GM21619 (cell line): ENCODE measurements at regions not wholly inside any gene's neighbourhood (a gene's known extent, or its start where the extent isn't known, plus 50 kb on each side); places are given as distances from the start of the nearest gene placed in this dataset.

Experiments used
- ATAC-seq: cut with Tn5 transposase; IDR thresholded peaks from one replicate; pipeline ENCODE4 v1.9.1; 2021; ENCODE audit not compliant: unreplicated experiment

DNA sequence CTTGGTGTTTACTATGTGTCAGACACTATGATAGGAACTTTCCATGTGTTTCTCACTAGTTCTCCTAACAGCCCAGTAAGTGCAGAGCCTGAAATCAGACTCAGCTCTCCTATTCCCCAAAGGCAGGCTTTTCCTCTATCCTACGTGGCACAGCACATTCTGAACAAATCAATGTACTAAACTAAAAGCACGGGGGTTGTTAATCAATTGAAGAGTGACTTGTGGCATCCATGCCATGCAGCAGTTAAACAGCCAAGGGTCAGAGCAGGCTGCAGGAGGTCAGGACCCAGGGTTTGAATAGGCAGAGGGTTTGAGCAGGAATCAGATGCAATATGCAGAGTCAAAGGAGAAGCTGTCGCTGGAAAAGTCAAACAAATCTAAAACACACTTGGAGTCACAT lies 289.7 kb upstream of the LDB2 start:
- ATAC-seq, result no peak

DNA sequence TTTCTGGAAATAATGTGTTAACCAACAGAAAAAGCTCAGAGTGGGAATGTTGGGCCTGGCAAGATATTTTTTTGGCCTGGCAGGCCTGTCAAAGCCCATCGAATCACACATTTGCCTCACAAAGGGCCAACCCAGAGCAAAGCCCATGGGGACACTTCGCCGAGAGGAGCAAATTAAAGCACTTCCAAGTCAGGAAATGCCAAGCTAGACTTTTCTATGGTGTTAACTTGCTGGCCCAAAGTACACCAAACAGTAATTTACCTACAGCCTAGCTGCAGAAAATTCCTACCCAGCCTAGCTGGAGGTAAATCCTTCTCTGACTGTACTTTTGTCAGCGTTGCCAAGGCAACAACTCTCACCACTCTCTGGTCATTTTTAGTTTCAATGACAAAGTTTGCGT lies 288.6 kb upstream of the LDB2 start:
- ATAC-seq, result no peak

DNA sequence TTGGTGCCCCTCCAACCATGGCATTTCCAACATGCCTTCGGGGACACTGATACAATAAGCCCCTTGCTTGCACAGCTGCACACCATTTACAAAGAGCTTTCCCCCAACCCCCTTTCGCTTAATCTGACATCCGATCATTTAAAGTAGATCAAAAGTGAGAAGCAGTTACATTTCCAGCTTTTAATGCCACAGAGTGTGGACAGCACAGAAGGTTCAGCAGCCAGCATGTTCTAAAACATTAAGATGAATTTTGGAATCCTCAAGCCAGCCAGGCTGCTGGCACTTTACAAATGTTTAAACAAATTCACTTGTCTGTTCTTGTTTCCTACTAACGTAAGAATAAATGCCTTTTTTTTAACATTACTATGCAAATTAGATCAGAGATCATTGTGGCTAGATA lies 284.4 kb upstream of the LDB2 start:
- no peak for ATAC-seq

- no peak for ATAC-seq
Measured at GRCh38 chr4:17174751-17175150, 276.3 kb upstream of the LDB2 start.

DNA sequence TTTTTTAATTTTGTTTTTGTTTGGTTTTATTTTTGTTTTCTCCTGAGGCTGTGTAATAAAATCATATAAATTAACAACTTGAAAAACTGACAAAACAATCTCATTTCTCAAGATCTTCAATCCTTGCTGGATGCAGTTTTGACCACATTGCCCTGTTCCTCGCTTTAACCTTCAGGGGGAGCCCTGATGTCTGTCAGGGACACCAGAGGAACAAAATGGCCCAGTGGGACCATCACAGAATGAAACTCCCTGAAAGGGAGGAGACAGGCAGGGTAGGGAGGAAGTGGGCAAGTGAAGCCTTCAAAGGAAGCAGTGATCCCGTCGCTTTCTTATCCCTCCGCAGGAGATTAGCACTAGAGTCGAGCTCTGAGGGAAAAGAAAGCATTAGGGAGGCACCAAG lies 274.9 kb upstream of the LDB2 start:
- ATAC-seq, result no peak

- no peak for ATAC-seq
Measured at GRCh38 chr4:17170131-17170530, 271.7 kb upstream of the LDB2 start.

DNA sequence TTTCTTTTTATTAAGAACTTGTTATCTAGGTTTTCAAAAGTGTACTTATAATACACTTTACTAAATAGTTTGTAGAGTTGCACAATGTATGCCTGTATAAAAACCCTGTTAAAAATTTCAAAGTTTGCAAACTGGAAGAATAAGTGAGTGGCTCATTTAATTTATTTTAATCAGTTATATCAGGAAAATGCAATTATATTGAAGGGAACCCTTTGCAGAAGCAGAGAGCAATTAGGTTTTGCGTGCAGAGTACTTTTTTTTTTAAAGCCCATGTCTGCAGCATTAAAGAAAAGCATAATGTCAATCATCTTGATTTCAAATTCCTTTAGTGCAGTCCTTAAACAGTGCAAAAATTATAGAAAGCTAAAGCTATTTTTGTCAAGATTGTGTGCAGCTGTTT lies 271.3 kb upstream of the LDB2 start:
- ATAC-seq, result no peak

DNA sequence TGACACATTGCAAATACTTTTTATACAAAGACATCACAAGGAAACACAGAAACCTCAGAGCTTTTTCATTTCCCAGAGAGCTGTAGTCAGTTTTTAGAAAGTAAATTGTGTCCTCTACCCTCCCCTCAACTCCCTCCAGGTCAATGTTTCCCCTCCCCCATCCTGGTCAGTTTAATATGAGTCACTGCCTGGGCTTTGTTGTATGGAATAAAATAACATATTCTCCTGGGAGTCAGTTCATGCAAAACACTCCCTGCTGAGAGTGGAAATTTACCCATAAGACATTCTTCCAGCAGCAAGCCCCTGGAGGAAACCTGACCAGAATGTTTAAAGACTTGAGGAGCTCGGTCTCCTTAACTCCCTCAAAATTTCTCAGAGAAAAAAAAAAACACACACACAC lies 270.1 kb upstream of the LDB2 start:
- ATAC-seq, result no peak

DNA sequence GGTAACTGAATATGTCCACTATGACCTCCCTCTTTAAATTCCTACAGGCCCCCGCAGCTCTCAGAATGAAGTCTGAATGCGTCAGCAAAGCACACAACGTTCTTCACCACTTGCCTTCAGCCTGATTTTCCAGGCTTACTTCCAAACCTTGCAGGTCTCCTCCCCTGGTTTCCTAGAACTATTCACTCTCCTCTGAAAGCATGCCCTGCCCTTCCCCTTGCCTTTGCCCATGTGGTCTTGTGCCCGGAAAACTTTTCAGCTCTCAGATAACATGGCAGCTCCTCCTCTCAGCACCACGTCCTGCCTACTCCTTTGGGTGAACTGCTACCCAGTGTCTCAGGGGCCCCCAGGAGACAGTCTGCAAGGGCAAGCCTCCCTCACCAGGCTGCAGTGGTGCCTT lies 268.5 kb upstream of the LDB2 start:
- no peak for ATAC-seq

- ATAC-seq, result no peak
Measured at GRCh38 chr4:17165286-17165685, 266.8 kb upstream of the LDB2 start.

- no peak for ATAC-seq
Measured at GRCh38 chr4:17164666-17165065, 266.2 kb upstream of the LDB2 start.

DNA sequence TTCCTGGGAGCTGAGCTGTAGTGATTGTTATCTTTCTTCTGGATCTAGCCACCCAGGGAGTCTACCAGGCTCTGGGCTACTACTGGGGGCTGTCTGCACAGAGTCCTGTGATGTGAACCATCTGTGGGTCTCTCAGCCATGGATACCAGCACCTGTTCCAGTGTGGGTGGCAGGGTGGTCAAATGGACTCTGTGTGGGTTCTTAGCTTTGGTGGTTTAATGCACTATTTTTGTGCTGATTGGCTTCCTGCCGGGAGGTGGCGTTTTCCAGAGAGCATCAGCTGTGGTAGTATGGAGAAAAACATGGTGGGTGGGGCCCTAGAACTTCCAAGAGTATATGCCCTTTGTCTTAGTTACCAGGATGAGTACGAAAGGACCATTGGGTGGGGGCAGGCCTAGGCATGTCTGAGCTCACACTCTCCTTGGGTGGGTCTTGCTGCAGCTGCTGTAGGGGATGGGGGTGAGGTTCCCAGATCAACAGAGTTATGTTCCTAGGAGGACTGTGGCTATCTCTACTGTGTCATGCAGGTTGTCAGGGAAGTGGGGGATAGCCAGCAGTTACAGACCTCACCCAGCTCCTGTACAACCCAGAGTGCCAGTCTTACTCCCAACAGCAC lies 264.8 kb upstream of the LDB2 start:
- ATAC-seq, result no peak

DNA sequence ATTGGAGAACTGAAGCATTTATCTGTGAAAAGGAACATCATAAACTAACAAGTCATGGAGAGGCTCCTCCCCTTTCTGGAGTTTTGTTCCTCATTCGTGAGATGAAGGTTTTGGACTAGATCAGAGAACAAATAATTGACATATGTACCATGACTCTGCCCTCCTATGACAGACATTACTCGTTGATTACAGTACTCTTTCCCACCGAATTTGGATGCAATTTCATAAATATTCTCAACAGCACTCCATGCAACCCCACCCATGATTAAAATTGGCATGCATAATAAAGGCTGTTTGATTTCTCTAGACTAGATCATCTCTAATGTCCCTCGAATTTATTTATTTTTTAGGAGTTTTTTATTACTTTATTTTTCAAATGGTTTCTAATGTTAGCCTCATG lies 258.9 kb upstream of the LDB2 start:
- ATAC-seq, result no peak

- ATAC-seq, result no peak
Measured at GRCh38 chr4:17155486-17155885, 257.0 kb upstream of the LDB2 start.

DNA sequence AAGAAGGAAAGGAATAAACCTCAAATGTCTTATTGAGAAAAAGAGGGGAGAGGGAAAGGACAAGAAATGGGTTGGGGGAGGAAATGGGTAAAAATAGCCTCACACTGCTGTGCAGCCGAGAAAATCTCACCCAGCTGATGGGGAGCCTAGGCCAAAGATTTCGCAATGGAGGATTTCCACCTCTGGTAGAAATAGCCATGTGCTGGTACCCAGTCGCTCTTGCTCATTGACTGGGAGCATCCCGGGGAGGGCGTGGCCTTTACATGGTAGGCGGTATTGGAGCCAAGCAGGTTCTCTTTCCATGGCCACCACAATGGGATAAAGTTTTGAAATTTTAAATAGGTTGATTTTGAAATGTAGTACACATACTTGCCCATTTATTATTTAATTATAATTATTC lies 255.1 kb upstream of the LDB2 start:
- ATAC-seq, result no peak

GRCh38 chr4:17152941-17153540 lies 254.6 kb upstream of the LDB2 start:
- no peak for ATAC-seq

DNA sequence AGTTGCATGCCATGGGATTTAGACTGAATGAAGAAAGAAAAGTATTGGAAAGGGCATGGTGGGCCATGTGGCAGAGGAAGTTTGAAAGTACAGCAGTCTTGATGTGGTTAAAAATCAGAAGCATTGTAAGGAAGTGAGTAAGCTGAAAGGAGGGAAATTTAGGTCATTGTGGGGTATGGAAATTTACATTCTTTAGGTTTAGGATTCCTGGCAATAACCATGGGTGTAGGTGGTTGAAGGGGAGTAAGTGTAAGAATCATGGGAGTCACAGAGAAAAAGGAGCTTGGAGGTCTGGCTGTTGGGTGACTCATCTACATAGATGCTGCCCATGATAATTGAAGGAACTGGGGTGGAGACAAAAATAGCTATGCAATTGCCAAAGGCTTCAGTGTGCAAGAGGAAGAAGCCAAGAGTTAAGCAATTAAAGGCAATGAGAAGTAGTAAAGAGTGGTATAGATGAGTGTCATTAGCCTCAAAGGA lies 243.8 kb upstream of the LDB2 start:
- no peak for ATAC-seq

GRCh38 chr4:17138847-17139246 lies 240.4 kb upstream of the LDB2 start:
- ATAC-seq, result no peak

GRCh38 chr4:17134565-17134964 lies 236.1 kb upstream of the LDB2 start:
- ATAC-seq, result no peak

DNA sequence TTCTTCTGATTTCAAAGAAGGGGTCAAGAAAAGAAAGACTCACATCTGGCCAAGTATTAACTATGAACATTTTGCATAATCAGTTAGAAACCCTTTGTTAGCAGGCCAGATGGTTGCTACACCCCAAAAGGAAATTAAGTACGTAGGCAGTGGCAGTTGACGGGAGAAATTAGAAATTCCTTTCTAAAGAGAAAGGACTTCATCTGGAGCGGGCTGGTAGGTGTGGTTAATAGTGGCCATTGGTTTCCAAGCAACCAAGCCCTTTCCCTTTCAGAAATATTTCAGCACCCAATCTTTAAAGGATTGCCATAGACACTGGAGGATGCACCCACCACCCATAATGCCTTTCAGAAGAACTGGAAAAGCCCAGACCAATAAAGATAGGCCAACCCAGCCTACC lies 235.7 kb upstream of the LDB2 start:
- no peak for ATAC-seq

- no peak for ATAC-seq
Measured at GRCh38 chr4:17132226-17132625, 233.8 kb upstream of the LDB2 start.

DNA sequence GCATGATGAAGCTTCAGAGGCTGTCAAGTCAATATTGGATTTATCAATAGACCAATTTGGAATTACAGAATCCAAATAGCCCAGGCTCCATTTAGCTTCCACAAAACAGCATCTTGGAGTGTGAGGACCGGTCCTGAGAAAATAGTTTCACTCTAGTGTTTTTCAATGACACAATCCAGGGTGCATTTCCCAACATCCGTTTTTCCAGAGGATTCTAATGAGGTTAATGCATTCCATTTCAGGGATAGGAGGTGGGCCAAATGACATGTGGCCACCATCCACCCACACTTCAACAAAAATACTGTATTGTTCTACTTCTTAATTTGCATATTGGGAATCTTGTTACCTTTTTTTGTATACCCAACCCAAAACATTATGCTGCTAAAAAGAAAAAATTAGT lies 229.8 kb upstream of the LDB2 start:
- ATAC-seq, result no peak

- ATAC-seq, result no peak
Measured at GRCh38 chr4:17126321-17126966, 228.0 kb upstream of the LDB2 start.
